Activated CD4-positive, alpha-beta T cell treated with anti-CD3 and anti-CD28 coated beads, Interleukin-2, amount 10 ng/mL, durations not matched to agents 7 days and 5 days (primary cell): ENCODE measurements at regions not wholly inside any gene's neighbourhood (a gene's known extent, or its start where the extent isn't known, plus 50 kb on each side); places are given as distances from the start of the nearest gene placed in this dataset.

Source experiments
- CTCF ChIA-PET: fragments of 350-600 bp; sonication (Branson Sonifier 250); formaldehyde crosslinking; loops from one replicate; lab custom pipeline; 2021; ENCODE audit warnings: antibody characterized with exemption; lab: Charles Lee
- POLR2A ChIA-PET: fragments of 350-600 bp; sonication (Branson Sonifier 250); formaldehyde crosslinking; loops from one replicate; lab custom pipeline; 2021; ENCODE audit warnings: antibody characterized with exemption; lab: Charles Lee
- DNase-seq: peaks from one replicate; pipeline ENCODE4 v3.0.0-alpha.2; 2020
- H3K27ac Mint-ChIP-seq: one replicate; pipeline ENCODE4 v1.8.0; 2021; ENCODE audit warnings: mild to moderate bottlenecking, moderate library complexity, mixed read lengths
- H3K27me3 Mint-ChIP-seq: one replicate; pipeline ENCODE4 v1.8.0; 2021; ENCODE audit warnings: mixed read lengths
- H3K36me3 Mint-ChIP-seq: one replicate; pipeline ENCODE4 v1.8.0; 2021; ENCODE audit warnings: low read depth, mixed read lengths
- H3K4me1 Mint-ChIP-seq: one replicate; pipeline ENCODE4 v1.8.0; 2021; ENCODE audit warnings: mixed read lengths
- H3K4me3 Mint-ChIP-seq: one replicate; pipeline ENCODE4 v1.8.0; 2021; ENCODE audit warnings: mild to moderate bottlenecking, moderate library complexity, mixed read lengths
- H3K9me3 Mint-ChIP-seq: one replicate; pipeline ENCODE4 v1.8.0; 2021; ENCODE audit warnings: mixed read lengths

DNA sequence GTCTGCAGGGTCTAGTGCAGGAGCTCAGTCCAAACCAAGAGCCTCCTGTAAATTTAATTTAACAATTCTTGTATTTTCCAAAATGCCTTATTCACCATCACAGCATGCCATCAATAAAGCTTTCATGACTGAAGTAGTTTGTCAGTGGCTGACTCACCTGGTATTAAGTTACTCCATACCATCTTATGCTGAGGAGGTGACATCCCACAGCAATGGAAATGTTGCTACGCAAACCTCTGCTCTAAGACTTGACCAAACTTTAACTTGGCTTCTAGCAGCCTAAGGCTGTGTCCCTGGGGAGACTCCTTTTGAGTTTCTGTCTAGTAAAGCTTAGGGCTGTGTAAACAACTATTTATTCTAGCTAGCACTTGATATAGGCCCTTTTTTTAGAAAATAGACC is 1231.3 kb upstream of the CDH18 start:
- no peaks in the 10 kb centered on the region for H3K9me3 Mint-ChIP-seq
- CTCF ChIA-PET = no interaction called here
- H3K27me3 Mint-ChIP-seq = no peaks in the 10 kb centered on the region
- POLR2A ChIA-PET = no interaction called here
- H3K4me3 Mint-ChIP-seq = no peak overlapping the region
- H3K36me3 Mint-ChIP-seq = no peaks in the 10 kb centered on the region
- no peak for DNase-seq
- H3K27ac Mint-ChIP-seq = no peak overlapping the region
- no peaks in the 10 kb centered on the region for H3K4me1 Mint-ChIP-seq

DNA sequence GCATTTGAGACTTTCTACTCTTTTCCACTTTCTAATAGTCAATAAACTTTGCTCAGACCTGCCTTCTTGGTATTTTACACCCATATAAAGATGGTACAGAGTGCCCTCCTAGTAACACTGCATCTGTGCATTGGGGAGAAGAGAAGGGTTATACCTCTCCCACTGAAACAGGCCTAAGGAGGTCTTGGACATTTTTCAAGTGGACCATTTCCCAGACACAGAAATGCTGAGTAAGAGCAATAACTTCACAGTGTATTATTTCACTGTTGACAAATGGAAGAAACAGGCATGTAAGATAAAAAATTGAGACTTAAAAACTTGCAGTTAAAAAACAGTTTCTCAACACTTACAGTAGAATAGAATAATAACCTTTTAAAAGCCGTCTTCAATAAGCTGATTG is 1224.0 kb upstream of the CDH18 start:
- Mint-ChIP-seq H3K4me3 (no peak overlapping the region), H3K9me3 (no peaks in the 10 kb centered on the region), H3K27me3 (no peaks in the 10 kb centered on the region), H3K27ac (no peak overlapping the region), H3K36me3 (no peaks in the 10 kb centered on the region), H3K4me1 (no peaks in the 10 kb centered on the region)
- POLR2A ChIA-PET = no interaction called here
- no peak for DNase-seq
- CTCF ChIA-PET = no interaction called here

DNA sequence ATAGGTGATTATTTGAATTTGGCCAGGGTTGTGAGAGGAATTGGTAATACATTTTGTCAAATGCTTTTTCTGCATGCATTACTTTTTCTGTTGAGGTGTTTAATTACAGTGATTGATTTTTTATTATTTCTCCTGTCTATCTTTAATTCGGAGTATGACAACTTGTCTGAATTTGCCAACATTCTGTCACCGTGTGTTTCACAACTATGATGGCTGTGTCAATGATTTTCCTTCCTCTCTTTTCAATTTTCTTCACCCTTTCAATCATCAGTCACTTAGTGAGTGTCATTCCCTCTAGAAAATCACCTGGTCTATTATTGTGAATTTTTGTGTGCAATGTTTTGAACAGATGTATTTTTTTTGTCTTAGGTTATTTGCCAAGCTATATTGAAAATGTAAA is 1221.4 kb upstream of the CDH18 start:
- ChIA-PET CTCF (no interaction called here), POLR2A (no interaction called here)
- Mint-ChIP-seq H3K27ac (no peak overlapping the region), H3K4me1 (no peaks in the 10 kb centered on the region), H3K9me3 (no peaks in the 10 kb centered on the region), H3K36me3 (no peaks in the 10 kb centered on the region), H3K4me3 (no peak overlapping the region), H3K27me3 (no peaks in the 10 kb centered on the region)
- DNase-seq = no peak

DNA sequence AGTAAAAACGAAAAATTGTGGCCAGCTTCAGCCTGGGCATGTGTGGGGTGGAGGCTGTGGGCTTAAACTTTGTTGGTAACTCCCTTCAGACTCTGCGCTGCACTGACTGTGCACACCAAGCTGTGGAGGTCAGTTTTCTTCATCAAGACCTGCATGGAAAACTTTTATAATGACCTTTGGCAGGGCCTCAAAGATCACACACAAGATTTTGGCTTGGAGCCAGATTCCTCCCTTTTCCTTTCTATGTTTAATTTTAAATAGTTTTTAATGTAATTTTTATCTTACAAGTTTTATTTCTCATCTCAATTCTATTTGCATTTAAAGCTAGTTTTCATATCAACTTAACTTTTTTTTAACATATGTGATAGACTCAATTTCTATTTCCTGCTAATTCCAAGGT is 1211.1 kb upstream of the CDH18 start:
- H3K4me1 Mint-ChIP-seq = no peaks in the 10 kb centered on the region
- no peaks in the 10 kb centered on the region for H3K36me3 Mint-ChIP-seq
- H3K4me3 Mint-ChIP-seq = no peak overlapping the region
- CTCF ChIA-PET = interaction anchor here (1.0 kb wide), 1 partner anchor 13 kb away, joined by 3 read pairs; no protein-coding TSS in a partner anchor
- no peak for DNase-seq
- H3K27ac Mint-ChIP-seq = no peak overlapping the region
- POLR2A ChIA-PET = no interaction called here
- H3K27me3 Mint-ChIP-seq = no peaks in the 10 kb centered on the region
- H3K9me3 Mint-ChIP-seq = peaks cover 5% of the 10 kb centered on the region

DNA sequence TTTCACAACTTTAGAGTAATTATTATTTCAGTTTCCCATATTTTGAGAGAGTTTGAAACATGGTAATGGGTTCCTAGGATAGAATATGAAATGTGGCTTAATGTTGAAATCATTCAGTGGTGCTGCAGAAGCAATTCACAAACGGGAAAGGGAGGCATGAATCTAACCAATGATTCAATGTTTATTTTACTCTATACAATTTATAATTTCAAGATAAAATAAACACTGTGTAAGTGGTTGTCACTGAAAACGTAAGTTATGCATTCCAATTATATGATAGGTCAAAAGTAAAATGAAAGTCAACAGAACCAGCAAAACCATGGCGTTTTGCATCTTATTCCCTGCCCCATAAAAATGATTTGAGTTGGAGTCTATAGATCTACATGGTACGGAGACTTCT is 1207.1 kb upstream of the CDH18 start:
- POLR2A ChIA-PET = no interaction called here
- H3K27ac Mint-ChIP-seq = no peak overlapping the region
- no peaks in the 10 kb centered on the region for H3K4me1 Mint-ChIP-seq
- DNase-seq = no peak
- no peaks in the 10 kb centered on the region for H3K27me3 Mint-ChIP-seq
- H3K4me3 Mint-ChIP-seq = no peak overlapping the region
- H3K36me3 Mint-ChIP-seq = no peaks in the 10 kb centered on the region
- H3K9me3 Mint-ChIP-seq = peaks cover 7% of the 10 kb centered on the region
- CTCF ChIA-PET = no interaction called here

DNA sequence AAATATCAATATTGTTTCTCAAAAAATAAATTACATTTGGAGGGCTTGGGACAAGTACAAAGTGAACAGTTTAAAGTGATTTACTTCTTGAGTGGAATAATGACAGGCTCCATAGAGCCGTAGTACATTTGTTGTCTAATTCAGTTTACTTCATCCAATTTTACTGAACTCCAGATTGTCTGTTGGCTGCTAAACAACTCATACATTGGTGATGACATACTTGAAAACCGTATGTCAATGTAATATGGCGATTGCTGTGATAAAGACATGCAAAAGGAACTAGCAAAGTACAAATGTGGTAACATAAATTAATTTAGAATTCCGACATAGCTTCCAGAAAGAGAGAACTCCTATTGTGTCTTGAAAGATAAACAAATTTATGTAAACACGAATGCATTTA is 1197.5 kb upstream of the CDH18 start:
- H3K9me3 Mint-ChIP-seq = peaks cover 2% of the 10 kb centered on the region
- H3K4me1 Mint-ChIP-seq = no peaks in the 10 kb centered on the region
- H3K27ac Mint-ChIP-seq = no peak overlapping the region
- ChIA-PET POLR2A (no interaction called here), CTCF (interaction anchor here (1.6 kb wide), 1 partner anchor 13 kb away, joined by 3 read pairs; no protein-coding TSS in a partner anchor)
- no peak for DNase-seq
- no peaks in the 10 kb centered on the region for H3K27me3 Mint-ChIP-seq
- H3K4me3 Mint-ChIP-seq = no peak overlapping the region
- no peaks in the 10 kb centered on the region for H3K36me3 Mint-ChIP-seq

DNA sequence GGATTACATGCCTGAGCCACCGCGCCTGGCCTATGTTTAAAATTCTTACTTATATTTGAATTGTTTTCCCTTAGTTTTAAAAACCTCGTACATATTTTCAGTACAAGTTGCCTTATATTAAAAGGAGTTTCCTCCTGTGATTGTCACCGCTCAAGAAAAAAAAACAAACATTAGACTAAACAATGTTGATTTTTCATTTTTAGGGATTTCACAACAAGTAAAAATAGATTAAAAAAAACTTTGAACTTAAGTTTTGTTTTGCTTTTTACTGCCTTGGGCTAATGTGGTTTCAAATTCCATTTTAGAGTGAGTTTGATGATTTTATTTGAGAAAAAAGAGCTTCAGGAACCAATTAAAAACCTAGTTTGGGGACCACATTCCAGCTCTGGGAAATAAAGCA is 1196.6 kb upstream of the CDH18 start:
- ChIA-PET POLR2A (no interaction called here), CTCF (no interaction called here)
- Mint-ChIP-seq H3K4me3 (no peak overlapping the region), H3K36me3 (no peaks in the 10 kb centered on the region), H3K27ac (no peak overlapping the region), H3K9me3 (peaks cover 2% of the 10 kb centered on the region), H3K27me3 (no peaks in the 10 kb centered on the region), H3K4me1 (no peaks in the 10 kb centered on the region)
- DNase-seq = no peak

DNA sequence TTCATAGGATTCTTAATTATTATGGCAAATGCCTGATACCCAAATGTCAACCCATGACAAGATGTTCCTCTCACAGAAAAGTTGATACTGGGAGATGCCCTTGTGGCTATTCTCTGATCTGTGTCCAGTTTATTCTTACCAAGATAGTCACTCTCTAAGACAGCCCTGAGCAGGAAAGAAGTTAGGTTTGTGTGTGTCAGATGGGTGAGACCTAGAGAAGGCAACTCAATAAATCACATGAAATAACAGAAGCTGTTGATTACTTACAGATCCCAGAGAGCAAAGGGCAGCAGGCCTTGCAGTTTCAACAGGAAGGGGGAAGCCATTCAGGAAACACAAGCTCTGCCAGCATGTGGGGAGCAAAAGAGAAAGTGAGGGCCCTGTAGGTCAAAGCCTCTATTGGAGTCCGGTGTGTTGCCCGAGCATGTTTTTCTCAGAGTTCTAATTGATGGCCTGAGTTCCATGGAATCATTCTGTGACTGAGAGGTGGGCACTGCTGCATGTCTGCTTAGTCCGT is 1193.7 kb upstream of the CDH18 start:
- ChIA-PET CTCF (no interaction called here), POLR2A (no interaction called here)
- H3K4me3 Mint-ChIP-seq = no peak overlapping the region

DNA sequence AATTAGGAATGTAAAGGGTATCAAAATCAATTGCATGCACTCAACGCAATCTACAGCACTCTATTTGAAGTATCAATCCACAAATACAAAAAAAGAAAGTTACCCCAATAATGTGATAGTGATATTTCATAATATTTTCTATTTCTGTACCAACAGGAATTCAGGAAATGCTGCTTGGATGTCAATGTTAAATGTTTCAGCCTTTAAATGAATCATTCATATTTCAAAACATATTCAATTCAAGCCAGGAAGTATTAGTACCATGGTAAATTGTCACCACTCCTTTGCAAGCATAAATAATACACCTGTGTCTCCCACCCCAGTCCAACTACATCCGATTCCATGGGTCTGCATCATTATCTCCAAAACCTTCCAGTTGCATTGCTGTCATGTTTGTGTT is 1185.5 kb upstream of the CDH18 start:
- POLR2A ChIA-PET = no interaction called here
- H3K27ac Mint-ChIP-seq = no peak overlapping the region
- no peaks in the 10 kb centered on the region for H3K9me3 Mint-ChIP-seq
- H3K4me3 Mint-ChIP-seq = no peak overlapping the region
- CTCF ChIA-PET = no interaction called here
- no peaks in the 10 kb centered on the region for H3K27me3 Mint-ChIP-seq
- H3K4me1 Mint-ChIP-seq = no peaks in the 10 kb centered on the region
- H3K36me3 Mint-ChIP-seq = no peaks in the 10 kb centered on the region
- no peak for DNase-seq

More for the DNA sequence above, 1193.7 kb upstream of the CDH18 start:
- H3K27ac Mint-ChIP-seq = no peak overlapping the region
- H3K36me3 Mint-ChIP-seq = no peaks in the 10 kb centered on the region
- H3K4me1 Mint-ChIP-seq = no peaks in the 10 kb centered on the region
- H3K9me3 Mint-ChIP-seq = peaks cover 2% of the 10 kb centered on the region
- H3K27me3 Mint-ChIP-seq = no peaks in the 10 kb centered on the region
- DNase-seq = no peak

DNA sequence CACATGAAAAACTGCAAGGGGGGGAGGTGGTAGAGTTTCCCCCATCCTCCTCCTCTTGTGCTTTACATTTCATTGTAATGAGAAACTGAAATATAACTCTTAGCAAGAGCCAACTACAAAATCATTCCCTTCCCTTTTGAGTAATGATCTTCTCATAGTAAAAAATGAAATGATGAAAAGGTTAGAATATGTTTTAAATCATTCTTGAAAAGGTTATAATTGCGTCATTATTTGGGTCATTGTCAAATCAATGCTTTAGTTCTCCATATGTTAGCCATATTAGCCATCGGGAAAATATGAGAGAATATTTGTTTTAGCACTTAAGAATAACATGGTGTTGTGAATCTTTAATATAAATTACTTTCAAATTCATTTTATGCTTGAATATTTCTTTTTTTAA is 1185.0 kb upstream of the CDH18 start:
- DNase-seq = no peak
- H3K36me3 Mint-ChIP-seq = no peaks in the 10 kb centered on the region
- no peak overlapping the region for H3K27ac Mint-ChIP-seq
- peaks cover 3% of the 10 kb centered on the region for H3K9me3 Mint-ChIP-seq
- POLR2A ChIA-PET = no interaction called here
- CTCF ChIA-PET = no interaction called here
- no peaks in the 10 kb centered on the region for H3K4me1 Mint-ChIP-seq
- H3K4me3 Mint-ChIP-seq = no peak overlapping the region
- H3K27me3 Mint-ChIP-seq = no peaks in the 10 kb centered on the region

DNA sequence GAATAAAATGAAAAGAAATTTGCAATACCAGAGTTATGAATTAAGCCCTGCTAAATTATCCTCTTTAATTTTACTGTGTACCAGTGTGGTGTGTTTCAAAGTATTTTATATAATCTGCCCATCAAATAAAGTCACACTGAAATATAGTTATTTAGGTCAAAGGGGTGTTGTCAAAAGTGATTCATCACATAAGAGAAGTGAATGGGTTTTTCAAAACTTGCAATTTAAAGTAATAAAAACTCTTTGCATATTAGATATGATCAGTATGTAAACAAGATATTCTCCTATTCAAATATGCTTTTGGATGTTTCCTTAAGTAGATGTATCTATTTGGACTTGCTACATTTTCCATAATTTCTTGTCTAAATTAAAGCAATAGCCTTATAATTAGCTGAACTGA is 1183.0 kb upstream of the CDH18 start:
- H3K4me1 Mint-ChIP-seq = no peaks in the 10 kb centered on the region
- POLR2A ChIA-PET = no interaction called here
- no peak for DNase-seq
- no peaks in the 10 kb centered on the region for H3K36me3 Mint-ChIP-seq
- H3K27me3 Mint-ChIP-seq = no peaks in the 10 kb centered on the region
- H3K27ac Mint-ChIP-seq = no peak overlapping the region
- H3K9me3 Mint-ChIP-seq = peaks cover 5% of the 10 kb centered on the region
- CTCF ChIA-PET = no interaction called here
- H3K4me3 Mint-ChIP-seq = no peak overlapping the region

DNA sequence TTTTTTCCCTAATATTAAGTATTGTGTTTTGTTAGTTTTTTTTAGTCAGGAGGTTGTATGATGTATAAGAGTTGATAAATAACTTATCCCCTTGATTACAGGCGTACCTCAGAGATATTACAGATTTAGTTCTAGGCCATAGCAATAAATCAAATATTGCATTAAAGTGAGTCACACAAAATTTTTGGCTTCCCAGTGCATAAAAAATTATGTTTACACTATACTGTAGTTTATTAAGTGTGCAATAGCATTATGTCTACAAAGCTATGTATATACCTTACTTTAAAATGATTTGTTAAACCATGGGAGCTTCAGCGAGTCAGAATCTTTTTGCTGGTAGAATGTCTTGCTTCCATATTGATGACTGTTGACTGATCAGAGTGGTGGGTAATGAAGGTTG is 1180.6 kb upstream of the CDH18 start:
- DNase-seq = no peak
- Mint-ChIP-seq H3K36me3 (no peaks in the 10 kb centered on the region), H3K27me3 (no peaks in the 10 kb centered on the region), H3K4me1 (no peaks in the 10 kb centered on the region), H3K4me3 (no peak overlapping the region), H3K9me3 (peaks cover 9% of the 10 kb centered on the region), H3K27ac (no peak overlapping the region)
- CTCF ChIA-PET = no interaction called here
- POLR2A ChIA-PET = no interaction called here

DNA sequence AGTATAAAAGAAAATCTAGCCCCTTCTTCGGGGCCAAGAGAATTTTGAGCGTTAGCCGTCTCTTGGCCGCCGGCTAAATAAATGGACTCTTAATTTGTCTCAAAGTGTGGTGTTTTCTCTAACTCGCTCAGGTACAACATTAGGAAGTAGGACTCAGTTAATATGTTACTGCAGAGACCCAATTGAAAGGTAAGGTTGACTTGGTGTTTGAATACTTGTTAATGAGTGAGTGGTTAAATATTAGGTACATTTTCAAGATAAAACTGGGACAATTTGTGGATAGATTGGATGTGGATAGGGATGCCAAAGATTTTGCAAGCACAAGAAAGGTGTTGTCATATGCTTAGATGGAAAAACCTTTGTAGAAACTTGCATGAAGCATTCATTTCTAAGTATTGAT is 1177.3 kb upstream of the CDH18 start:
- Mint-ChIP-seq H3K4me3 (no peak overlapping the region), H3K36me3 (no peaks in the 10 kb centered on the region), H3K27ac (no peak overlapping the region), H3K9me3 (peaks cover 16% of the 10 kb centered on the region), H3K27me3 (no peaks in the 10 kb centered on the region), H3K4me1 (no peaks in the 10 kb centered on the region)
- DNase-seq = no peak
- ChIA-PET CTCF (no interaction called here), POLR2A (no interaction called here)

DNA sequence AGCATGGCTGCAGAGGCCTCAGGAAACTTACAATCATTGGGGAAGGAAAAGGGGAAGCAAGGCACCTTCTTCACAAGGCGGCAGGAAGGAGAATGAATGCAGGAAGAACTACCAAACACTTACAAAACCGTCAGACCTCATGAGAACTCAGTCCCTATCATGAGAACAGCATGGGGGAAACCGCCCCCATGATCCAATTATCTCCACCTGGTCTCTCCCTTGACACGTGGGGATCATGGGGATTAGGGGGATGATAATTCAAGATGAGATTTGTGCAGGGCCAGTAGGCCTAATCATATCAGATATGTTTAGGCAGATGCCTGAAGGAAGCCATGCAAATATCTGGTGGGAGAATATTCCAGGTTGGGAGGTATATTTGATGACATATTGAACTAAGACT is 1176.4 kb upstream of the CDH18 start:
- Mint-ChIP-seq H3K4me3 (no peak overlapping the region), H3K27ac (no peak overlapping the region), H3K4me1 (no peaks in the 10 kb centered on the region), H3K36me3 (no peaks in the 10 kb centered on the region), H3K9me3 (peaks cover 16% of the 10 kb centered on the region), H3K27me3 (no peaks in the 10 kb centered on the region)
- ChIA-PET POLR2A (no interaction called here), CTCF (no interaction called here)
- no peak for DNase-seq
